Fibroblast of skin of right quadriceps (primary cell): ENCODE measurements at regions not wholly inside any gene's neighbourhood (a gene's known extent, or its start where the extent isn't known, plus 50 kb on each side); places are given as distances from the start of the nearest gene placed in this dataset.
A peak's percentile ranks its signal among the peaks of the same experiment; 100 is the strongest.

ENCODE experiments used
- DNase-seq: peaks from one replicate; pipeline ENCODE4 v3.0.0-alpha.2; 2013

DNA sequence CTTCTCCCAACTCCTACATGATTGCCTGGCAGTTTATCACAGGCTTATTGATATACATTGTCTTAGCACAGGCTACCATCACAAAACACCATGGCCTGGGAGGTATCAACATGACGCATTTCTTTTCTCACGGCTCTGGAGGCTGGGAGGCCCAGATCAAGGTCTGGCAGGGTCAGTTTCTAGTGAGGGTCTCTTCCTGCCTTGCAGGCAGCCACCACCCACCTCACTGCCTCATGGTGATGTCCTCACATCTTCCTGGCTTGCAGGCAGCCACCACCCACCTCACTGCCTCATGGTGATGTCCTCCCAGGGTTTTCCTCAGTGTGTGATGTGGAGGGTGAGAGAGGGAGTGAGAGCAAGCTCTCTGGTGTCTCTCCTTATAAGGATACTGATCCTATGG lies 599.3 kb upstream of the MKI67 start:
- DNase-seq, result no peak

DNA sequence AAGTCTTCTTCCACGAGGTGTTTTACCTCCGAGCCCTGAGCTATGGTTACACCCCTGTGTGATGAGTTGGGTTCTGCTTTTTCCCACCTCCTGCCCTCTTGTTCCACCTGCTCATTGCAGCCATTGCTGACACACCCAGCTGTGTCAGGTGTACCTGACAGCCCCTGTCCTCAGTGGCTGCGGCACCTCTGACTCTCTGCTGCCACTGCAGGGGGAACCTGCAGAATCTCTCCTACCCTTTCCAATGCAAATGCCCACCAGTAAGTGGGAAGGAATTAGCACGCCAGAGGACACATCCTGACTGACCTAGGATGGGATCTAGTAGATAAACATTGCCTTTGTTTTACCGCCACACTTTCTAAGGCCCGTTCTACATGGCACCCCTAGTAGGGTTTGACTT lies 600.9 kb upstream of the MKI67 start:
- DNase-seq, result no peak

DNA sequence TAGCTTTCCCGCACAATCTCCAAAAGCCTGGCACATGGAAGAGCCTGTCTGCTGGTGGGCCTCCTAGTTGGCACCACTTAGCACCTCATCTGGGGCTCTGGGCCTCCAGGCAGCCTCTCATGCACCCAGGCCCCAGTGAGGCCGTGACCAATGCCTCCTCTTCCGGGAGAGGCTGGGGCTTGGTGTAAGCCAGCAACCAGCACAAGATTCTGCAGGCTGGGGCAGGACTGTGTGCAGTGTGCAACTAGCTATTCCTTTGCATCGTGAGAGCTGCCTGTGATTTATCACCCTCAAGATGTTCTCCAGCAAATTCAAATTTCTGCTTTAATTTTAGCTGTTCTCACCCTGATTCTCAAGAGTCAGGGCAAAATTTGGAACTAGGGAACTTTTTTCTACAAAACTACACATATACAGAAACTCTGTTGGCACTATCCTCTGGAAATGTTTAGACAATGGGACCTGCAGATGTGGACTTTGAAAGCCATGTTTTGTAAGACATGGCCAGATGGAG lies 603.7 kb upstream of the MKI67 start:
- no peak for DNase-seq

DNA sequence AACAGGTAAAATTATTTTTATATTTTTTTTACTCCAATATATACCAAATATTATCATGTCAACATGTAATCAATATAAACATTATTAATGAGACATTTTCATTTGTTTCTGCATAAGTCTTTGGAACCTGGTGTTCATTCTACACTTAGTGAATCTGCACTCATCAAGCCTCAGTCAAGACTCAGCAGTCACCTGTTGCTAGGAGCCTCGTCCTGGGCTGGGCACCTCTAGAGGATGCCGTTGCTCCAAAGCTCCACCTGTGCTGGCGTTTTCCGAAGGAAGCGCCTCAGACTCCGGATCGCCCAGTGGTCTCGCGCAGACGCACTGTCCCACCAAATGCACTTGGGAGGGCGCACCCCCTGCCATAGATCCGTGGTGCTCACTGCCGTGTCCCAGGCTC lies 604.7 kb upstream of the MKI67 start:
- no peak for DNase-seq

DNA sequence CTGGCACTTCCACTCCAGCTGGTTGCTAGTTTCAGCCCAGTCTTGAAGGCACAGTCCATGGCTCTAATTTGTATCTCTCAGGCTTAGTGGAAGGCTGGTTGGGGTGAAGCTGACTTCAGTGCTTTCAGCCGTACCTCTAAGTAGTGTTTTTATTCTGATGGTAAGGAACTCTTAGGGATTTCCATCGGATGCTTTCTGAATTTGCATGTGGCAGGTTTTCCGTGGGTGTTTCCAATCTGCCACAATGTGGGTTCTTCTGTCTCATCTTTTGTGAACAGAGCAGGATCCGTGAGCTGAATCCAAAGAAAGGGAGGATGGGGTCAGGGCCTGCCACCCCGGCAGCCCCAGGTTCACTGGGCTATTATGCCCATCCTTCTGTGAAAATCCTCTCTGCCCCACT lies 607.9 kb upstream of the MKI67 start:
- DNase-seq, result no peak

DNA sequence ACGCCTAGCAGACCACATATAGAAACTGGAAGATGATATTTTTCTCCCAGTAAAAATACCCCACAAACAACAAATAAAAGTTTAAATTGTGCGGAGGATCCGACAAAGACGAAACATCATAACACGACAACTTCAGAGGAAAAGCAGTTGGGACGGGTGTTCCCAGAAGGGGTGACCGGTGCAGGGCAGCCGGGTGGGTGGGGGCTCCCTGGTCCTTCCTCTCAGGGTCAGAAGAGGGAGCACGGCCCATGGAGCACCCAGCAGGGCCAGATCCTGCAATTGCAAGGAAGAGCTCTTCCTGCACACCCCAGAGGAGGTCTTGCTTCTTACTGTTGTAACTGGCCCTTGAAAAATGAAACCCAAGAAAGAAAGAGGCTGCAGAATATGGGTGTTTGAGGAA lies 608.5 kb upstream of the MKI67 start:
- no peak for DNase-seq

DNA sequence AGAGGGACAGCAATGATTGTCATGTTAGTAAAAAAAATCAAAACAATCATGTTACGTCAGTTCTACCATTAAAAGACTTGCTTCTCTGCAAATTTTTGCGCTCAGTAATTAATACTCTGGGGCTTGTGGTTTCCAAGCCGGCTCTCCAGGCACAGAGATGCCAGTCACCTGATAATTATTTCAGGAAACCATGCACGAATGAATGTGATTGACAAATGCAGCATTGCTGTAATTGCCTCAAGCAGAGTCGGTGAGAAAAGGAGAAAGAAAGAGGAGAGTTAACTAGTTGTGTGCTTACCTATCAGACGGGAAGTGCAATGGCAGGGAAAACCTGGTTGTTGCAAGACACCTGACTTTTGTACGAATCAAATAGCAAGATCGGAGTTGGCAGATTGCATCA lies 609.8 kb upstream of the MKI67 start:
- no peak for DNase-seq

DNA sequence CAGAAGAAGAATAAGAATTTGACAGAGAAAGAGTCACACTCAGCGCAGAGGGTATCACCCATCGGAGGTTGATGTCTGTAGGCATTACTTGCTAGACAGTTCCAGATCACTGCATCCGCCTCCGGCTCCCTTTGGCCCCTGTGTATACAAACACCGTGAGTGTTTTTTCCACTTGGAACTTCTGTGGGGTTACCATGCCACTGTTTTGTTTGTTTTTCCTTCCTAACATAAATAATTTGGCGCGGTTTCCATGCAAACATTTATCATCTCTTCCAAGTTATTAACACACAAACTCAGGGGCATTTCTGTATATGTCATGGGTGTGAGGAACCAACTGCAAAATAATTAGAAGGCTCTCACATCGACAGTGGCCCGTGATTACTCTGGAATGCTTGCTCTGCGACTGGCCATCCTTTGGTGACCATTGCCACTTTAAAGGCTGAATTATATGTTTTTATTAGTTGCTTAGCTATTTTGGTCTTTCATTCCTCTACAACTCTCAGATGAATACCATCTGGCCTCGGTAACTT lies 612.2 kb upstream of the MKI67 start:
- DNase-seq, result no peak

DNA sequence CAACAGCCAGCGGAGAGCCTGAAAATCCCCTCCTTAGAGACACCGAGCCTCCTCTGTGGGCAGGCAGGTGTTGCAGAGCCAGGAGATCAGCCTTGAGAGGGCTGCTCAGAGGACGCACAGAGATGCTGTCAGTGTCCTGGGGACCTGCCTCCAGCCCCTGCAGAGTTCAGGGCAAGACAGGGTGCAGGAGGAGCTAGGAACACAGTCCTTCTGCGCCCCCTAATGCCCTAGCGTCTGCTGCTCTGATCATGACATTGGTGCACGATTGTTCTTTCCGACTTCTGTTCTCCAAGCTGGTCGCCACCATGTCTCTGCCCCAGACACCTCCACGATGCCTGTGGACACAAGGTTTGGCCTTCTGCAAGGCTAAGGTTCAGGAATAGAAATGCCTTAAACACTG lies 613.7 kb upstream of the MKI67 start:
- DNase-seq, result no peak

DNA sequence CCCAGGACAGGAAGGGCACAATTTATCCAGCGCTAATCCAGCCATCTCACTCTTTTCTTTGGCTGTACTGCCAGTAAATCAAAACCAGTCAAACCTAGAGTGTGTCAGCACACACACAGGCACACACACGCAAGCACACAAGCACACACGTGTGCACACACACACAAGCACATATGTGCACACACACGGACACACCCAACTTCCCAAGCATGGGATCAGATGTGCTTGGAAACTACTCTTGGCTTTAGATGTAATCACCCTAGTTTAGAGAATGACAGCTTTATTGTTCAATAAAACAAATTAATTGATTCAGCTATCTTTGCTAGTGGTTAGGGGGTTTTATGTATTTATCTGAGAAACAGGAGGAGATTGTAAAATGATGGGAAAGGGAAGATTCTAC lies 615.0 kb upstream of the MKI67 start:
- no peak for DNase-seq

DNA sequence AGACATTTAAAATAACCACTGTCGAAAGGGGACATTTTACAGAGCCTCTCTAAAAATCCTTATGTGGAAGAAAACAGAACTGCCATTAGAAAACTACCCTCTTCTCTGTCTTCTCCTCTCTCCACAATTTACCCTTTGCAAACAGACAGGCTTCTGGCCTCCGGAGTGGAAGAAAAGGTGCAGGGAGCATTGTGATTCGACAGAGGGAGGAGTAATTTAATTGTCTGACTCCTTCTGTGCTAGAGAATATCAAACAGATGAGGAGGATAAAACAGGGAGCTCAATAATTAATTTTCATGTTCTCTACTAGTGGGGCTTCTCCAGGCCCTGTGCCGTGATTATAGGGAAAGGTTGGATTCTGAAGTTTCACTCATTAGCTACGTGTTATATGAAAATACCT lies 615.5 kb upstream of the MKI67 start:
- DNase-seq, result no peak

DNA sequence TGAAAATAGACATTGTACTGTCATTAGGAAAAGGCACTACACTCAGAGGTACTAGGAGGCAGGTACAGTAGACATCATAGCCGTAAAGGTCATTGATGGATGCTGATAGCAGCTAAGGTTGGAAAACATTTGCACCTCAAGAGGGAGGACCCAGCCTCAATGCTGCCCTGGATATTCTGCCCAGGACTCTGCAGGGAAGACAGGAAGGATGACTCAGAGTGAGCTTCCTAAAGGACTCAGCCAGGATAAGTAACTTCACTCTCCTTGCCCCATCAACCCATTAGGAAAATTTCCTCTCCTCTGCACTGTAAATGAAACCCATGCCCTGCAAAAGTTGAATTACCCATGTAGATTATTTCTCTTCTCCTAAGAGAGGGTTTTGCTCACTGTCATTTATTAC lies 617.9 kb upstream of the MKI67 start:
- peak; percentile 1 for DNase-seq

DNA sequence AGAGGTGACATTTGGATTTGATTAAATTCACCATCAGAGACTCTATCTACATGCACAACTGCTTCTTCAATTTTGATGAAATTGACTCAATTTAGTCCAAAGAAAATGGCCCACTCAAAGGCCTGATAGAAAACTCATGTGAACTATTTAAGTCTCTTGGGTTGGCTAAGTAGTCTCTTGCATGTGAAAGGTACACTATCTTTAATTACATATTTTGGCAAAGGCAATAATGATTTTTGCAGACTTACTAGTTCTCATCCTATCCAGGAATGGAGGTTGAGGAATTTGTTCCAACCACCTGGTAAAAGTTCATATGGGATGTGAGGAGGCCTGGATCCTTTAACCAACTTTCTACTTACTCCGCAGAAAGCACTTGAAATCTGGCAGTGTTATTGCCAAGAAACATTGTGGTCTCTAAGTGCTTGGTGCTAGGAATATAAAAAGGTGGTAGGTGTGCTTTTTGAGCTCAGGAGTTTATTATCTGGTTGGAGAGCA lies 618.6 kb upstream of the MKI67 start:
- DNase-seq, result no peak

DNA sequence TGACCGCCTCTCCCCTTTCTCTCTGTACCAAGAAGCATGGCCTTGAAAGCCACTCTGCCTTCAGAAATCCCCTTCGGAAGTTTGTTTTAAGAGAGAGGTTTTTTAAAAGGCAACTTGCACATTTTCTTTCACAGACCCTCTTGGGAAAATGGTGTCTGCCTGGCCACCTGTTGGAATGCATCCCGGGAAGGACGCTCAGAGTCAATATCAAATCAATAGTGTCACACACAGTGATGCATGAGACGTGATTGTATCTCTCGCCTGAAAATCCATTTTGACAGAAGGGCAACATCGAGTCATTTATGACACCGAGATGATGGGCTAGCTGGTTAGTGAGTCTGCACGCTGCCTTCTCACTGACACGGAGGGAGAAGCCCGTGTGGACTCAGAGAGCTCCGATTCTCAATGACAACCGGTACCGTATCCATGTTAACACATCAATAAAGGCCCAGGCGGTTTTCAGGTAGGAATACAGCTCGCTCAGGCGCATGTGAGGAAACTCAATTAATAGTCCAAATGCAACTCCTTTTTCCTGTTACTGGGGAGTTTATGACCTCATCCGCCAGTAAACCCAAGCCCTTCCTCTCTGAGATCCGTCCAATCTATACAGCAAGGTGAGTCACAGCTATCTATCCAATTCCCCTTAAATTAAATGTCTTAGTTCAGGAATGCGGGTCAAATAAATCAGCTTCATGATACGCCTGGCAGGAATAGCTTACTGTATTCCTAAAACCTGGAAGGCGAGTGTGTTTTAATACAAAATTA lies 621.5 kb upstream of the MKI67 start:
- no peak for DNase-seq

DNA sequence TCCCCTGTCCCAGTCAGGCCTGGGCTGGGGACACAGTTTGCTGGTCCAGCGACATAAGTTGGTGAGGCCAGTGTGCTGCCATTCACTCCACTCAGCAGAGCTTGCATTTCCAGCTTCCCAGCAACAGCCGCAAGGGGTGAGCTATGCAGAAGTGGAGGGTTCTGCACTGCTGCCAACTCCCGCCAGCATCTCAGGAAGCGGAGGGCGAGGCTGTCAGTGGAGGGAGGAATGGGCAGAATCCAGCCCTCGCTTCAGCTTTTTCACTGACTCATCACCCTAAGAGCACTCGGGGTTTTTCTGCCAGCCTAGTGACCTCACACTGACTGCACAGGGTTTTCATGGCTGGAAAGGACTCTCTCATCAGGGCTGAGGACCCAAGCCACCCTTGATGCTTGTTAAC lies 625.1 kb upstream of the MKI67 start:
- DNase-seq, result peak; percentile 7

DNA sequence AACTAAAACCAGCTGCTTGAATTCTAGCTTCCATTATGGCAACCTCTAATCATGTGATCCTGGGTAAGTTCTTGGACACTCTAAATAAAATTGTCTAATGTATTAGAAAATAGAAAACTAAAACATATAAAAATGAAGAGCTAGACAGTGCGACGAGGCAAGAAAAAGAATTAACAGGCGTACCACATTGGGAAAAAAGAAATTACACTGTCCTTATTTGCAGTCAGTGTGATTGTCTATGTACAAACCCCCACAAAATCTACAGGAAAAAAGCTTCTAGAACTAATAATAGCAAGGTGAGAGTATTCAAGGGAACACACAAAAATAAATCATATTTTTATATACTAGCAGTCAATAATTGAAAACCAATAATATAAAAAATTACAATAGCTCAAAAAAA lies 625.6 kb upstream of the MKI67 start:
- no peak for DNase-seq

DNA sequence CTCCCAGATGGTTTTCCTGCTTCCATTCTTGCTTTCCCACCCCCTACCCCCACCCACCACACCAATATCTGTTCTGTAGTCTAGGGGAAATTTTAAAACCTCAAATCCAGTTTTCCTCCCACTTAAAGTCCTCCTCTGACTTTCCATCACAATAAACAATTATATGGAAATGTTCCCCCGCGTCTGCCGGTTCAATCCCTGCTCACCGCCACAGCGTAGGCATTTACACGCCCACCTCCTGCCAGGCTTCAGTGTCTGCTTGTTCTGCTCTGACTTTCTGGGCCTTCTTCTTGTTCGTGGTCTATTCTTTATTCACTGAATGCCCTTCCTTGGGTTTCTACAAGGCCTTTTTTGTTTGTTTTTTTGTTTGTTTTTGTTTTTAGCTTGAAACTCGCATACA lies 633.0 kb upstream of the MKI67 start:
- no peak for DNase-seq

DNA sequence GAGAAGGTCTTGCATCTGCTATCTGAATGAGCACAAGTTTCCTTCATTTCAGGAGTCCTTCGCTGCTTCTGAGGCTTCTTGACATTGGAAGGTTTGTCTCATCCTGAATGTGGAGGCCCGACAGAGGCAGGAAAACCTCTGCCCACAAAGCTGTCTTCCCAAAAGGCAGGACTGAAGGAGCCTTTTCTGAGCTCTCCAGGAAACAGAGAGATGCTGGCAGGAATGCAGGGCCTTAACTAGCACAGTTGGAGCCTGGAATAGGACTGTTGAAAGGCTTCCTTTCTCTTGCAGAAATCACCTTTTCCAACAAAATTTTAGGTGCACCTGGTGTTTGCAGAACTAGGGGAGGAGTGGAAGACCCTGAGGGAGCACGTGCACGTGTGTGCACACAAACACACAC lies 637.4 kb upstream of the MKI67 start:
- DNase-seq, result no peak

DNA sequence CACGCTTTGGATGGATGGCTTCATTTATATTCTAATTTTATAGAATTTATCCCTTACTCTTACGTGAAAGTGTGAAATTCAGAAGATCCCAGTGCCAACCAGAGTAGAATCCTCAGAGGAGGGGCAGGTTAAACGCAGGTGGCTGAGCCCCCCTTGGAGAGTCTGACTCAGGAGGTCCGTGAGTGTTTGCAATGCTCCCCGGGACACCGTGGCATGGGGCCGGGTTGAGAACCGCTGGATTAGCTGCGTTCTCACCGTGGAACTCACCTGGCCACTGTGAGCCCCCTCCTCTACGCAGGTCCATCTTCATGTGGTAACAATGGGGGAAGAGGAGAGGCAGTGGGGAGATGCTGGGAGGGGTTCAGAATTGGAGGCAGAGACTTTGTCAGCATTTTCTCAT lies 638.0 kb upstream of the MKI67 start:
- no peak for DNase-seq

DNA sequence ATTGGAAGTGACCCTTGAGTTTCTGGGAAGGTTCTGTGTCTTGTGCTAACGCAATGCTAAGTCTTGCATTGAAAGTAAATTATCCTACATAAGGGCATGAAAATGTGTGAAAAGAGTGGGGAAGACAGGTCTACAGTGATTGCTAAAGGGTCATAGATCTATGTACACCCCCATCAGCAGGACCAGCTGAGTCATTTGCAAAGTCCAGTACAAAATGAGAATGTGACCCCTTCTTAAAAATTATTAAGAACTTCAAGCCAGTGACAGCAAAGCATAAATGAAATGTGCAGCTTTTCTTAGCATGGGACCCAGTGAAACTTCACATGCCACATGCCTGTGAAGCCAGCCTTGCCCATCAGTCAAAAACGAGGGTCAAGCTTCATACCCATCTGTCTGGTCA lies 640.7 kb upstream of the MKI67 start:
- DNase-seq, result no peak

DNA sequence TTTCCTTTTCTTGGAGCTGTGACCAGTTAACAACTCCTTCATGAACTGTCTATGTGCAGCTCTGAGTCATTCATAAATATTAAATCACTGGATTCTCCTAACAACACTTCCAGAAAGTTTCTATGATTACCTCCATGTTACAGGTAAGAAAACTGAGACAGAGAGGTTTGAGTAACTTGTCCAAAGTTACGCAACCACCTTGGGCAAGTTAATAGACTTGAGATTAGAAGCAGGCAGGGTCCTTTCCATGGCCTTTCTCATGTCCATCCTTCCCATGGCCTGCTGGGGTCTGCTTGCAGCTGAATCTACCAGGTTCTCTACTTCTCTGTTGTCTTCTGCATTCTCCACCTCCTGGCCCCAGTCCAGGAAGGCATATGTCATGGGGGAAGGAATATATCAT lies 648.8 kb upstream of the MKI67 start:
- DNase-seq, result no peak

DNA sequence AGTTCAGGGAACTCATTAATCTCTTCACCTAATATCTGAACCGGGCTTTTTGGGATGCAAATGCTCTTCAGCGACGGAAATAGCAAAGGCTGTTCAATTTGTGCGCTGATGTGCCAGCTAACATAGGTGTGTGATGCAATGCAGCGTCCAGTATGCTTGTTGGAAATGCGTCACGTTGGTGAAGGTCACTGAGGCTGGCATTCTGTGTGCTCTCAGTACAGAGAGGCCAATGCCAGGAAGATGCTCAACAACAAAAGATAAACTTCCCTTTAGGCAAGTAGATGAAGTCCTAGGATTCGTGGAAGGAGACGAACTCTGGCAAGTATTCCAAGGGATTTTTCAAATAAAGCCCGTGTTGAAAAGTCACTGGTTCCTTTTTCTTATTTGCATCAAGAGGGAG lies 649.5 kb upstream of the MKI67 start:
- no peak for DNase-seq

DNA sequence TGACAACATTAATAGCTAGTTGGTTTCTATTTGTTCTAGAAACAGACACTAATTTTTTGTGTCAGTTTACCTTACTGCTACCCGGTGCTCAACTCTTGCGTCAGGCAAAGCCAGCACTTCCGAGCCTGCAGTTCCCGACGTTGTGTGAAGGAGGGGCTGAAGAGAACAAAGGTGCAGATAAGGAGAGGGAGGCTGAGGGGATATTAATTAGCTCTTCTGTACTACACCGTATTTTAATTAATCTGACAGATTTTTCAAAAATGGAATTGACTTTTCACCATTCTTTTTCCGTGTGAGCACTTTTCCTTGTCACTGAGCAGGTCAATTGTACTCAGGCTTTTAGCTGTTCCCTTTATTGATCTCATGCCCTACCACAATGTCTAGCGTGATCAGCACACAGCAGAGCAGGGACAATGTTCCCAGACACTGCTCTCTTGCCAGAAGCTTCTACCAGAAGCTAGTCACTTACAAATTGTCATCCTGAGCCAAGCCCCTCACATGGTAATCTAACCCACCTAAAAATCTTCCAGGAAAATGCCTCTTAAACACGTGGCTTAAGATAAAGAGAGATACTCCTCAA lies 650.5 kb upstream of the MKI67 start:
- no peak for DNase-seq

DNA sequence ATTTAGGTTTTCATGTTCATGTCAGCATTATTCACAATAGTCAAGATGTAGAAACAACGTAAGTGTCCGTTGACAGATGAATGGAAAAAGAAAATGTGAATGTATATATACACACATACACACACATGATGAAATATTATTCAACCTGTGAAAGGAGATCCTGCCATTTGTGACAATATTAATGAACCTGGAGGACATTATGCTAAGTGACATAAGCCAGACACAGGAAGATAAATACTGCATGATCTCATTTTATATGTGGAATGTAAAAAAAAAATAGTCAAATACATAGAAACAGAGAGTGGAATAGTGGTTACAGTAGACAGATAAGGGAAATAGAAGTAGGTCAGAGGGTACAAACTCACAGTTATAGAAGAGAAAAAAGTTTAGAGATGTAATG lies 651.1 kb upstream of the MKI67 start:
- DNase-seq, result no peak

DNA sequence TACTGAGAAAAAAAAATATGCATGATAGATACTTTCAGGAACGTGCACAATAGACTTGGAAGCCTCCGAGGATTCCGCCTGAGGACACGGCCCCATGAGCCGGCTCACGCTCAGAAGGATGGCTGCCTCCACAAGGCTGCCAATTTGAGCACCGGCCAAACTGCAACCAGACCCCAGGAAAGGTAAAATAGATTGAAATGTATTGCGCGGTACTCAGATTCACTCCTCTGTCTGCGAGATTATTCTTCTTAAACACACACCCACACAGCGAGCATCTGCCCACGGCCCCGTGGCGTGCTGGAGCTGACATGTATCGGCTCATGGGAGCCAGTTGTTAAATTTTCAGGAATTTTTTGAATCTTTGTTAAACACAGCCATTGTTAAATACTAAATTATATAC lies 653.2 kb upstream of the MKI67 start:
- DNase-seq, result peak; percentile 7
